ENCODE measurements at regions not wholly inside any gene's neighbourhood (a gene's known extent, or its start where the extent isn't known, plus 50 kb on each side); places are given as distances from the start of the nearest gene placed in this dataset.

DNA sequence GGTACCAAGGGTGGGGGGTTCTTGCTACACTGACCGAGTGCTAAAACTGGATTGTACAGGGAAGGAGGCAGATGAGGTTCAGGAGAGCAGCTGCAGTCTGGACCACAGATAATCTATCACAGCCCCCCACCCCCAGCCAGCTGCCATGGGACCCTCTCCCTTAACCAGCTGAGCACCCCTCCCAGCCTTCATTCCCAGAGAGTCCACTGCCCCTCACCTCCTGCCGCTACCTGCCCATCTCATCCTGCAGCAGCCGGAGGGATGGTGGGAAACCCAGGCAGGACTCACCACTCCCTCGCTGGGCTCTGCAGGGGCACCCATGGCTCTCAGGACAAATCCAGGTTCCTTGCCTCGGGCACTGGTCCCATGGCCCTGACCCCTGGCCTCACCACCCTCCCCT lies 66.7 kb downstream of the MRPL36 start:
- no peak for TF ChIP-seq EZH2 (IDR thresholded peaks at IDR 0.05; ENCODE audit: borderline replicate concordance, insufficient read depth, low read depth, low read length, poor library complexity, severe bottlenecking)
- TF ChIP-seq, protein P1, sequence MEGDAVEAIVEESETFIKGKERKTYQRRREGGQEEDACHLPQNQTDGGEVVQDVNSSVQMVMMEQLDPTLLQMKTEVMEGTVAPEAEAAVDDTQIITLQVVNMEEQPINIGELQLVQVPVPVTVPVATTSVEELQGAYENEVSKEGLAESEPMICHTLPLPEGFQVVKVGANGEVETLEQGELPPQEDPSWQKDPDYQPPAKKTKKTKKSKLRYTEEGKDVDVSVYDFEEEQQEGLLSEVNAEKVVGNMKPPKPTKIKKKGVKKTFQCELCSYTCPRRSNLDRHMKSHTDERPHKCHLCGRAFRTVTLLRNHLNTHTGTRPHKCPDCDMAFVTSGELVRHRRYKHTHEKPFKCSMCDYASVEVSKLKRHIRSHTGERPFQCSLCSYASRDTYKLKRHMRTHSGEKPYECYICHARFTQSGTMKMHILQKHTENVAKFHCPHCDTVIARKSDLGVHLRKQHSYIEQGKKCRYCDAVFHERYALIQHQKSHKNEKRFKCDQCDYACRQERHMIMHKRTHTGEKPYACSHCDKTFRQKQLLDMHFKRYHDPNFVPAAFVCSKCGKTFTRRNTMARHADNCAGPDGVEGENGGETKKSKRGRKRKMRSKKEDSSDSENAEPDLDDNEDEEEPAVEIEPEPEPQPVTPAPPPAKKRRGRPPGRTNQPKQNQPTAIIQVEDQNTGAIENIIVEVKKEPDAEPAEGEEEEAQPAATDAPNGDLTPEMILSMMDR (IDR thresholded peaks at IDR 0.05) = no peak
